Stomach (tissue), 4 donors: ENCODE measurements at regions not wholly inside any gene's neighbourhood (a gene's known extent, or its start where the extent isn't known, plus 50 kb on each side); places are given as distances from the start of the nearest gene placed in this dataset.

Experiments used
- CTCF ChIP-seq, 7 experiments: fragments of 450-650 bp in 4 of 7; fragments of 200-600 bp in 3 of 7; sonication (generic) in 3 of 7; IDR thresholded peaks; one replicate each; pipeline ENCODE4 v1.5.1; 2016 to 2019; ENCODE audit warnings: antibody characterized with exemption in 7 of 7, control low read depth in 2 of 7, mild to moderate bottlenecking in 1 of 7
- POLR2A ChIP-seq, 4 donors: fragments of 450-650 bp; IDR thresholded peaks; one replicate each; pipeline ENCODE4 v1.6.1; 2016; ENCODE audit warnings: antibody characterized with exemption in 4 of 4, control low read depth in 2 of 4, mild to moderate bottlenecking in 1 of 4, moderate library complexity in 1 of 4
- POLR2AphosphoS5 ChIP-seq, 3 donors: sonication (generic); formaldehyde crosslinking; IDR thresholded peaks; one replicate each; pipeline ENCODE4 v1.6.1; 2016; ENCODE audit warnings: antibody characterized with exemption in 3 of 3

- no peak for TF ChIP-seq CTCF (IDR thresholded peaks at IDR 0.05)
- no peak for TF ChIP-seq POLR2A (IDR thresholded peaks at IDR 0.05)
- no peak for TF ChIP-seq POLR2AphosphoS5 (IDR thresholded peaks at IDR 0.05)
These were observed 135.0 kb downstream of the FOXD2 start for GRCh38 chr1:47572731-47573430.
